OCI-LY7 (cell line): ENCODE measurements at regions not wholly inside any gene's neighbourhood (a gene's known extent, or its start where the extent isn't known, plus 50 kb on each side); places are given as distances from the start of the nearest gene placed in this dataset.
A peak's percentile ranks its signal among the peaks of the same experiment; 100 is the strongest.

Source experiments
- BruUV-seq: library from RNA; stranded (reverse); fragments of 400-500 nt; replicated peaks from 2 replicates; lab custom pipeline; 2021; lab: Mats Ljungman, UMichigan
- CTCF ChIA-PET: fragments of 300-600 bp; sonication (Branson Sonifier 250); formaldehyde crosslinking; loops from one replicate; lab custom pipeline; 2022; ENCODE audit warnings: antibody characterized with exemption; ENCODE audit not compliant: unreplicated experiment; lab: Charles Lee
- POLR2A ChIA-PET: fragments of 300-600 bp; sonication (Branson Sonifier 250); formaldehyde crosslinking; loops from one replicate; lab custom pipeline; 2022; ENCODE audit warnings: antibody characterized with exemption; lab: Charles Lee
- DNase-seq: peaks from one replicate; pipeline ENCODE4 v3.0.0-alpha.2; 2015; ENCODE audit warnings: low spot score
- H2AFZ ChIP-seq: fragments of 200-600 bp; sonication (generic), shearing (Covaris generic); 2 replicates; pipeline ENCODE4 v1.6.1; 2014; ENCODE audit warnings: mild to moderate bottlenecking, antibody characterized with exemption, low read length, moderate library complexity
- H3K27ac ChIP-seq: fragments of 200-600 bp; sonication (generic); 2 replicates; pipeline ENCODE4 v1.5.1; 2014; ENCODE audit warnings: mixed run types, low read depth, mild to moderate bottlenecking, moderate library complexity, low read length, inconsistent platforms; ENCODE audit not compliant: poor library complexity, severe bottlenecking
- H3K36me3 ChIP-seq: fragments of 200-600 bp; sonication (generic); 2 replicates; pipeline ENCODE4 v1.6.1; 2014; ENCODE audit warnings: mild to moderate bottlenecking, antibody characterized with exemption, low read length, moderate library complexity, mixed read lengths; ENCODE audit not compliant: insufficient read depth
- H3K4me1 ChIP-seq: fragments of 200-600 bp; sonication (generic); 2 replicates; pipeline ENCODE4 v1.5.1; 2014; ENCODE audit warnings: mild to moderate bottlenecking, low read length; ENCODE audit not compliant: insufficient read depth, poor library complexity, severe bottlenecking
- H3K4me2 ChIP-seq: fragments of 200-600 bp; sonication (generic); 2 replicates; pipeline ENCODE4 v1.6.1; 2014; ENCODE audit warnings: mild to moderate bottlenecking, low read length
- H3K4me3 ChIP-seq: fragments of 200-600 bp; sonication (generic); 2 replicates; pipeline ENCODE4 v1.5.1; 2014; ENCODE audit warnings: mild to moderate bottlenecking, low read depth, low read length; ENCODE audit not compliant: poor library complexity, severe bottlenecking
- H3K79me2 ChIP-seq: fragments of 200-600 bp; sonication (generic); 2 replicates; pipeline ENCODE4 v1.6.1; 2016; ENCODE audit warnings: low read depth, mild to moderate bottlenecking, low read length, moderate library complexity, mixed read lengths; ENCODE audit not compliant: insufficient read depth
- H3K9me2 ChIP-seq: fragments of 200-600 bp; sonication (generic); 2 replicates; pipeline ENCODE4 v1.6.1; 2016; ENCODE audit warnings: mild to moderate bottlenecking, low read length, mixed read lengths; ENCODE audit not compliant: insufficient read depth
- H3K9me3 ChIP-seq: fragments of 200-600 bp; sonication (generic); 2 replicates; pipeline ENCODE4 v1.6.1; 2014; ENCODE audit warnings: mild to moderate bottlenecking, mixed run types, low read length, mixed read lengths
- H4K20me1 ChIP-seq: fragments of 200-600 bp; sonication (generic); 2 replicates; pipeline ENCODE4 v1.6.1; 2014; ENCODE audit warnings: mild to moderate bottlenecking, antibody characterized with exemption, low read length, moderate library complexity, mixed read lengths; ENCODE audit not compliant: insufficient read depth
- CTCF ChIP-seq: fragments of 200-600 bp; sonication (generic); conservative IDR thresholded peaks from 2 replicates; pipeline ENCODE4 v1.5.1; 2014; ENCODE audit warnings: mild to moderate bottlenecking, antibody characterized with exemption, low read length, moderate library complexity, mixed read lengths
- EZH2phosphoT487 ChIP-seq: fragments of 200-600 bp; sonication (generic); IDR thresholded peaks from 2 replicates; pipeline ENCODE4 v1.6.1; 2018; ENCODE audit warnings: low read depth, borderline replicate concordance, mild to moderate bottlenecking, mixed run types, antibody characterized with exemption, low read length, moderate library complexity, mixed read lengths
- intact Hi-C: fragments of 100-400 bp; cut with micrococcal nuclease; formaldehyde crosslinking; loops from one replicate; pipeline ENCODE4 v1.10.0; 2022; ENCODE audit not compliant: unreplicated experiment

- intact Hi-C loops, result no loop called here
- CTCF ChIA-PET, result no interaction called here
- no peaks in the 10 kb centered on the region for H3K4me1 ChIP-seq
- no peak overlapping the region for H3K27ac ChIP-seq
- no peaks in the 10 kb centered on the region for H3K9me2 ChIP-seq
- no peak overlapping the region for H3K4me2 ChIP-seq
- no peaks in the 10 kb centered on the region for H3K9me3 ChIP-seq
- H4K20me1 ChIP-seq, result no peaks in the 10 kb centered on the region
- no peaks in the 10 kb centered on the region for H3K79me2 ChIP-seq
- POLR2A ChIA-PET, result no interaction called here
- no TSS peak for BruUV-seq
- no peaks in the 10 kb centered on the region for H3K36me3 ChIP-seq
- TF ChIP-seq CTCF (no peak), EZH2phosphoT487 (no peak)
- 0 out of 2 replicates have a peak overlapping the region, but pooled peaks have one; percentile 12 for H2AFZ ChIP-seq
- no peak for DNase-seq
- H3K4me3 ChIP-seq, result no peak overlapping the region
Observed at GRCh38 chr9:82147798-82148425, 159.3 kb downstream of the SPATA31D1 start.

GRCh38 chr9:82148426-82148810, 159.8 kb downstream of the SPATA31D1 start:
- BruUV-seq, result no TSS peak
- H3K9me3 ChIP-seq, result no peaks in the 10 kb centered on the region
- no peak overlapping the region for H3K27ac ChIP-seq
- no peaks in the 10 kb centered on the region for H4K20me1 ChIP-seq
- no peaks in the 10 kb centered on the region for H3K36me3 ChIP-seq
- ChIA-PET CTCF (no interaction called here), POLR2A (no interaction called here)
- no peak overlapping the region for H3K4me2 ChIP-seq
- no peak overlapping the region for H2AFZ ChIP-seq
- H3K4me1 ChIP-seq, result no peaks in the 10 kb centered on the region
- intact Hi-C loops, result no loop called here
- H3K9me2 ChIP-seq, result no peaks in the 10 kb centered on the region
- H3K79me2 ChIP-seq, result no peaks in the 10 kb centered on the region
- H3K4me3 ChIP-seq, result no peak overlapping the region
- DNase-seq, result no peak
- TF ChIP-seq EZH2phosphoT487 (no peak), CTCF (no peak)

DNA sequence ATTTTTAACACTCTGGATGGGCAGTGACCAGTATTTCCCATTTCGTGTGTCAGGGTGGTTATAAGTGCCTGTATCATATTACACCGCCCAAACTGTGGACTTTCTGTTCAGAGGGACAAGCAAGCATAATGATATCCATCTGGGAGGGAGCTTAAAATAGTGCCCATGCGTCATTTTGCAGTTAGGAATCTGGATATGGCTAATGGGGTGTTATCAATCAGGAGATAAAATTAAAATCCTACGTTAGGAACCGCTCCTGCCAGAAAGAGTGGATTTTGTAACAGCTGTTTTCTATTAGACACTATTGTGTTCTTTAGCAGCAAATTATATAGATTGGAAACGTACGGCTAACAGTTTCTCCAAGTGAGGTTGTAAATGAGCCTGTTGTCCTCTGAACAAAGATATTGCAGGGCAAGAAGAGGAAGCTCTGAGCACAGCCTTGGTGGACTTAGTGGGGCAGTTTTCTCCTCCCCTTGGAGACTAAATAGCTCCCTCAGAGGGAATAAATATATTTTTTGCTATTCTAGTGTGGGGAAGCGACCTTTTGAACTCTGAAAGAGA, 160.4 kb downstream of the SPATA31D1 start:
- intact Hi-C loops, result no loop called here
- no peaks in the 10 kb centered on the region for H3K4me1 ChIP-seq
- H3K27ac ChIP-seq, result no peak overlapping the region
- ChIA-PET POLR2A (interaction anchor here (0.8 to 1.0 kb wide), 3 partner anchors 17 to 33 kb away, joined by 3 to 5 read pairs (median 3); no protein-coding TSS in a partner anchor), CTCF (no interaction called here)
- H3K9me3 ChIP-seq, result no peaks in the 10 kb centered on the region
- no peak overlapping the region for H3K4me2 ChIP-seq
- no peak for DNase-seq
- H3K36me3 ChIP-seq, result no peaks in the 10 kb centered on the region
- no peaks in the 10 kb centered on the region for H4K20me1 ChIP-seq
- TF ChIP-seq EZH2phosphoT487 (no peak), CTCF (no peak)
- H3K79me2 ChIP-seq, result no peaks in the 10 kb centered on the region
- H3K9me2 ChIP-seq, result no peaks in the 10 kb centered on the region
- no peak overlapping the region for H2AFZ ChIP-seq
- no TSS peak for BruUV-seq
- H3K4me3 ChIP-seq, result no peak overlapping the region
